Endothelial cell of umbilical vein (primary cell): ENCODE measurements at regions not wholly inside any gene's neighbourhood (a gene's known extent, or its start where the extent isn't known, plus 50 kb on each side); places are given as distances from the start of the nearest gene placed in this dataset.

ENCODE experiments used
- BruUV-seq: library from RNA; stranded (reverse); fragments of 400-500 nt; replicated peaks from 2 replicates; lab custom pipeline; 2021; lab: Mats Ljungman, UMichigan
- CTCF ChIA-PET: fragments of 300-600, 350-600 bp; sonication (Branson Sonifier 250); formaldehyde crosslinking; loops from one replicate; lab custom pipeline; 2021; ENCODE audit warnings: antibody characterized with exemption, inconsistent platforms; lab: Charles Lee
- POLR2A ChIA-PET: fragments of 300-600, 350-600 bp; sonication (Branson Sonifier 250); formaldehyde crosslinking; loops from one replicate; lab custom pipeline; 2021; ENCODE audit warnings: antibody characterized with exemption, inconsistent platforms; lab: Charles Lee
- DNase-seq: peaks from one replicate; pipeline ENCODE4 v3.0.0-alpha.2; 2011; ENCODE audit warnings: low read depth, low spot score
- FAIRE-seq: peaks from 2 replicates; lab custom pipeline; 2011; peaks lifted over from hg19 to GRCh38; lab: Jason Lieb, UNC
- H2AFZ ChIP-seq: 2 replicates; pipeline ENCODE4 v1.6.0; 2012; ENCODE audit warnings: low read depth, low read length, control low read depth, inconsistent platforms
- H3K27ac ChIP-seq: 2 replicates; pipeline ENCODE4 v1.5.1; 2011; ENCODE audit warnings: low read depth, mild to moderate bottlenecking, control low read depth, low read length, moderate library complexity; ENCODE audit not compliant: insufficient read depth
- H3K27me3 ChIP-seq, 2 experiments: 2 replicates each; pipeline versions ENCODE4 v1.6.0 to v1.6.1; 2011; ENCODE audit warnings: low read length in 2 of 2, mixed read lengths in 1 of 2; ENCODE audit not compliant: control insufficient read depth in 2 of 2, insufficient read depth in 2 of 2
- H3K36me3 ChIP-seq, 2 experiments: 2 replicates in 1 of 2; 3 replicates in 1 of 2; pipeline ENCODE4 v1.5.1; 2011; ENCODE audit warnings: low read length in 2 of 2, mild to moderate bottlenecking in 1 of 2, moderate library complexity in 1 of 2; ENCODE audit not compliant: control insufficient read depth in 2 of 2, insufficient read depth in 2 of 2; ENCODE audit errors: extremely low read depth in 1 of 2
- H3K4me1 ChIP-seq: 3 replicates; pipeline ENCODE4 v1.5.1; 2011; ENCODE audit warnings: mild to moderate bottlenecking, low read length; ENCODE audit not compliant: control insufficient read depth, insufficient read depth; ENCODE audit errors: extremely low read depth
- H3K4me2 ChIP-seq: 2 replicates; pipeline ENCODE4 v1.6.1; 2011; ENCODE audit warnings: low read length, control low read depth, mixed read lengths; ENCODE audit not compliant: insufficient read depth
- H3K4me3 ChIP-seq, 3 experiments: fragments of 200-600 bp in 1 of 3; sonication (generic), shearing (Covaris generic) in 1 of 3; replicated peaks in 1 of 3; 2 replicates each; pipeline ENCODE4 v1.5.1; 2011 to 2016; ENCODE audit warnings: control low read depth in 3 of 3, low read length in 3 of 3, mild to moderate bottlenecking in 2 of 3, inconsistent platforms in 1 of 3, low read depth in 1 of 3, moderate library complexity in 1 of 3; ENCODE audit not compliant: insufficient read depth in 1 of 3
- H3K79me2 ChIP-seq: 2 replicates; pipeline ENCODE4 v1.6.0; 2012; ENCODE audit warnings: low read length, inconsistent platforms; ENCODE audit not compliant: control insufficient read depth, insufficient read depth
- H3K9ac ChIP-seq: replicated peaks from 2 replicates; pipeline ENCODE3; 2011; ENCODE audit warnings: low read length, control low read depth; ENCODE audit not compliant: insufficient read depth; ENCODE audit errors: extremely low read depth
- H3K9me1 ChIP-seq: replicated peaks from 3 replicates; pipeline ENCODE4 v1.6.0; 2011; ENCODE audit warnings: mild to moderate bottlenecking, low read length; ENCODE audit not compliant: control insufficient read depth, insufficient read depth; ENCODE audit errors: extremely low read depth
- H3K9me3 ChIP-seq: replicated peaks from 2 replicates; pipeline ENCODE4 v1.5.1; 2012; ENCODE audit warnings: low read length, inconsistent platforms; ENCODE audit not compliant: control insufficient read depth, insufficient read depth
- H4K20me1 ChIP-seq: replicated peaks from 2 replicates; pipeline ENCODE3; 2011; ENCODE audit warnings: mild to moderate bottlenecking, low read length; ENCODE audit not compliant: control insufficient read depth, insufficient read depth; ENCODE audit errors: extremely low read depth
- EZH2 ChIP-seq: IDR thresholded peaks from 2 replicates; pipeline ENCODE4 v1.6.1; 2012; ENCODE audit warnings: borderline replicate concordance, low read depth, mild to moderate bottlenecking, moderate library complexity, low read length, inconsistent platforms; ENCODE audit not compliant: severe bottlenecking
- FOS ChIP-seq: IDR thresholded peaks from 2 replicates; pipeline ENCODE4 v1.6.1; 2011; ENCODE audit warnings: mild to moderate bottlenecking, low read length, moderate library complexity, borderline replicate concordance; ENCODE audit not compliant: insufficient read depth
- GATA2 ChIP-seq: IDR thresholded peaks from 2 replicates; pipeline ENCODE4 v1.7.0; 2011; ENCODE audit warnings: low read depth, mild to moderate bottlenecking, moderate library complexity, mixed read lengths, low read length; ENCODE audit not compliant: insufficient read length, insufficient read depth
- JUN ChIP-seq: IDR thresholded peaks from 2 replicates; pipeline ENCODE4 v1.6.1; 2011; ENCODE audit warnings: borderline replicate concordance, low read depth; ENCODE audit not compliant: insufficient read length, insufficient read depth
- MAX ChIP-seq: IDR thresholded peaks from 2 replicates; pipeline ENCODE4 v1.6.1; 2011; ENCODE audit not compliant: insufficient read depth, insufficient read length
- MYC ChIP-seq: IDR thresholded peaks from one replicate; pipeline ENCODE4 v1.6.1; 2011; ENCODE audit warnings: mild to moderate bottlenecking, low read depth, low read length
- POLR2A ChIP-seq: IDR thresholded peaks from 2 replicates; pipeline ENCODE4 v1.6.1; 2012; ENCODE audit warnings: low read depth, mild to moderate bottlenecking, control low read depth, low read length
- POLR2AphosphoS5 ChIP-seq: IDR thresholded peaks from 2 replicates; pipeline ENCODE4 v1.6.1; 2012; ENCODE audit warnings: low read depth, mild to moderate bottlenecking, control low read depth, low read length, moderate library complexity; ENCODE audit not compliant: insufficient read depth
- dilution Hi-C: fragments of 300-500 bp; cut with MboI; formaldehyde crosslinking; loops from one replicate; pipeline ENCODE4 v1.15.0; 2019; ENCODE audit warnings: low sequenced_read_pairs; ENCODE audit not compliant: extremely low pct_ligation_motif_present
- intact Hi-C: fragments of 100-400 bp; cut with micrococcal nuclease; formaldehyde crosslinking; loops from one replicate; pipeline ENCODE4 v1.10.0; 2022
- TF ChIP-seq, protein P1 (sequence below), 2 donors: IDR thresholded peaks; 1 replicate in 1 of 2; 2 replicates in 1 of 2; pipeline ENCODE4 v1.5.1; 2011; ENCODE audit warnings: low read length in 2 of 2, mild to moderate bottlenecking in 2 of 2, moderate library complexity in 2 of 2, control low read depth in 1 of 2, inconsistent platforms in 1 of 2, low read depth in 1 of 2; ENCODE audit not compliant: insufficient read depth in 1 of 2; ENCODE audit errors: extremely low read depth in 1 of 2

GRCh38 chr15:35701402-35702046 lies 155.6 kb upstream of the DPH6 start:
- no peak overlapping the region for H3K4me2 ChIP-seq
- no peaks in the 10 kb centered on the region for H4K20me1 ChIP-seq
- H3K9ac ChIP-seq = no peak overlapping the region
- DNase-seq (no peak), FAIRE-seq (no peak)
- no peaks in the 10 kb centered on the region for H3K27me3 ChIP-seq
- no peak overlapping the region for H3K4me3 ChIP-seq
- no peak for TF ChIP-seq JUN
- TF ChIP-seq MYC = no peak
- no peak for TF ChIP-seq MAX
- TF ChIP-seq, protein P1, sequence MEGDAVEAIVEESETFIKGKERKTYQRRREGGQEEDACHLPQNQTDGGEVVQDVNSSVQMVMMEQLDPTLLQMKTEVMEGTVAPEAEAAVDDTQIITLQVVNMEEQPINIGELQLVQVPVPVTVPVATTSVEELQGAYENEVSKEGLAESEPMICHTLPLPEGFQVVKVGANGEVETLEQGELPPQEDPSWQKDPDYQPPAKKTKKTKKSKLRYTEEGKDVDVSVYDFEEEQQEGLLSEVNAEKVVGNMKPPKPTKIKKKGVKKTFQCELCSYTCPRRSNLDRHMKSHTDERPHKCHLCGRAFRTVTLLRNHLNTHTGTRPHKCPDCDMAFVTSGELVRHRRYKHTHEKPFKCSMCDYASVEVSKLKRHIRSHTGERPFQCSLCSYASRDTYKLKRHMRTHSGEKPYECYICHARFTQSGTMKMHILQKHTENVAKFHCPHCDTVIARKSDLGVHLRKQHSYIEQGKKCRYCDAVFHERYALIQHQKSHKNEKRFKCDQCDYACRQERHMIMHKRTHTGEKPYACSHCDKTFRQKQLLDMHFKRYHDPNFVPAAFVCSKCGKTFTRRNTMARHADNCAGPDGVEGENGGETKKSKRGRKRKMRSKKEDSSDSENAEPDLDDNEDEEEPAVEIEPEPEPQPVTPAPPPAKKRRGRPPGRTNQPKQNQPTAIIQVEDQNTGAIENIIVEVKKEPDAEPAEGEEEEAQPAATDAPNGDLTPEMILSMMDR (IDR thresholded peaks at IDR 0.05; ENCODE audit: extremely low read depth in 1 of 2, insufficient read depth in 1 of 2, low read depth in 1 of 2, low read length in 2 of 2) = no peak
- no peak for TF ChIP-seq POLR2A
- no peak for TF ChIP-seq GATA2
- TF ChIP-seq FOS = no peak
- no peak for TF ChIP-seq POLR2AphosphoS5
- TF ChIP-seq EZH2 = no peak
- H3K9me1 ChIP-seq = no peaks in the 10 kb centered on the region
- H3K36me3 ChIP-seq = no peaks in the 10 kb centered on the region
- POLR2A ChIA-PET = no interaction called here
- intact Hi-C loops = no loop called here
- H3K9me3 ChIP-seq = no peaks in the 10 kb centered on the region
- no TSS peak for BruUV-seq
- dilution Hi-C loops = no loop called here
- CTCF ChIA-PET = no interaction called here
- no peak overlapping the region for H3K27ac ChIP-seq
- no peaks in the 10 kb centered on the region for H3K79me2 ChIP-seq
- H3K4me1 ChIP-seq = peaks cover 54% of the 10 kb centered on the region
- H2AFZ ChIP-seq = no peak overlapping the region
